ENCODE measurements at regions not wholly inside any gene's neighbourhood (a gene's known extent, or its start where the extent isn't known, plus 50 kb on each side); places are given as distances from the start of the nearest gene placed in this dataset.

- DNase-seq (ENCODE audit: low spot score): no peak
Measured at GRCh38 chr2:129296396-129296795, 683.1 kb upstream of the RAB6C start.

- DNase-seq (ENCODE audit: low spot score): peak; percentile 54
Measured at GRCh38 chr2:129296806-129297205, 682.7 kb upstream of the RAB6C start.

- DNase-seq (ENCODE audit: low spot score): no peak
Measured at GRCh38 chr2:129297430-129297829, 682.0 kb upstream of the RAB6C start.

GRCh38 chr2:129299338-129299737 is 680.1 kb upstream of the RAB6C start:
- DNase-seq (ENCODE audit: low spot score): no peak

- no peak for DNase-seq (ENCODE audit: low spot score)
Measured at GRCh38 chr2:129299756-129300155, 679.7 kb upstream of the RAB6C start.

- no peak for DNase-seq (ENCODE audit: low spot score)
Measured at GRCh38 chr2:129300456-129300855, 679.0 kb upstream of the RAB6C start.

- peak; percentile 71 for DNase-seq (ENCODE audit: low spot score)
Measured at GRCh38 chr2:129301431-129301913, 678.0 kb upstream of the RAB6C start.

- no peak for DNase-seq (ENCODE audit: low spot score)
Measured at GRCh38 chr2:129302106-129302505, 677.4 kb upstream of the RAB6C start.

- DNase-seq (ENCODE audit: low spot score): no peak
Measured at GRCh38 chr2:129302561-129303183, 676.8 kb upstream of the RAB6C start.

GRCh38 chr2:129314120-129314519 is 665.3 kb upstream of the RAB6C start:
- no peak for DNase-seq (ENCODE audit: low spot score)

- DNase-seq (ENCODE audit: low spot score): no peak
Measured at GRCh38 chr2:129318581-129319421, 660.7 kb upstream of the RAB6C start.

GRCh38 chr2:129319422-129319717 is 660.1 kb upstream of the RAB6C start:
- DNase-seq (ENCODE audit: low spot score): no peak

GRCh38 chr2:129320288-129320687 is 659.2 kb upstream of the RAB6C start:
- DNase-seq (ENCODE audit: low spot score): no peak

- DNase-seq (ENCODE audit: low spot score): no peak
Measured at GRCh38 chr2:129324349-129324748, 655.1 kb upstream of the RAB6C start.

GRCh38 chr2:129325151-129325550 is 654.3 kb upstream of the RAB6C start:
- DNase-seq (ENCODE audit: low spot score): no peak

GRCh38 chr2:129329574-129329973 is 649.9 kb upstream of the RAB6C start:
- DNase-seq (ENCODE audit: low spot score): no peak

- no peak for DNase-seq (ENCODE audit: low spot score)
Measured at GRCh38 chr2:129330504-129330903, 649.0 kb upstream of the RAB6C start.

GRCh38 chr2:129331638-129332037 is 647.8 kb upstream of the RAB6C start:
- DNase-seq (ENCODE audit: low spot score): no peak

- no peak for DNase-seq (ENCODE audit: low spot score)
Measured at GRCh38 chr2:129334128-129334527, 645.3 kb upstream of the RAB6C start.

GRCh38 chr2:129334696-129335410 is 644.6 kb upstream of the RAB6C start:
- DNase-seq (ENCODE audit: low spot score): peak; percentile 23

GRCh38 chr2:129336276-129336675 is 643.2 kb upstream of the RAB6C start:
- DNase-seq (ENCODE audit: low spot score): no peak

- no peak for DNase-seq (ENCODE audit: low spot score)
Measured at GRCh38 chr2:129337076-129337475, 642.4 kb upstream of the RAB6C start.

- no peak for DNase-seq (ENCODE audit: low spot score)
Measured at GRCh38 chr2:129345540-129345939, 633.9 kb upstream of the RAB6C start.
